ENCODE measurements at regions not wholly inside any gene's neighbourhood (a gene's known extent, or its start where the extent isn't known, plus 50 kb on each side); places are given as distances from the start of the nearest gene placed in this dataset.
"Not testable (repeated sequence)": the region's sequence is repeated elsewhere in the genome, so short reads cannot be mapped to it uniquely, and the experiment has no call there.

DNA sequence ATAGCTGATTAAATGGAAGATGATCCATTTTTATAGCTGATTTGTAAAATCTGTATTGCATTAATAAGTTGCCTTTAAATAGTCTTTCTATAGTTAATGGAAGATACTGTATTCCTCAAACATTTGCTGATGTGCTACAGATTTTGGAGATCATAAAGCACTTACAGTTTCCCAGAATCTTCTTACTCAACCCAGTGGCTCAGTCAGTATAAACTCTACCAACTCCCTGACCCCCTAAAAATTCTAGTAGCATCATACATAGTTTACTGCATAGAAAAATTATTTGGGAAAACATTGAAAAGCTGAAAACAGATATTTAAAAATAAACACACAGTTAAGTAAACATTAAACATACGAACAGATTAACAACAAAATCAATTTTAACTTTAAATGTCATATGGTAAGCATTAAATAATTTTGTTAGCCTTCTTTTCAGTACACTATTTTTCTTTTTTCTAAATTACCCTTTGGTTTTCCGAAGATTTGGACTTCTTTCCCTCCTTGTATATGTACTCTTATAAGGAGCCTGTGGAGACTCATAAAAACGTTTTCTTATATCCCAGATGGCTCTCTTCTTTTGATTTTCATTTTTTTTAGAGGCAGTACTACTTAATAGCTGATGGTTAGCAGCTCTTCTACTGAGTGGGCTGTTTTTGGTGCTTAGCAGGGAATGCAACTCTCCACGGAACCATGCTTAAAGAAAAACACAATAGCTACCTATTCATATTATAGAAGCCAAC is 62.7 kb upstream of the BMP5 start:
- peaks cover 3% of the 10 kb centered on the region for H3K27me3 Mint-ChIP-seq (ENCODE audit: unreplicated experiment)
- H3K4me1 Mint-ChIP-seq (ENCODE audit: low read depth, unreplicated experiment) = no peaks in the 10 kb centered on the region
- no peak overlapping the region for H3K4me3 Mint-ChIP-seq (ENCODE audit: unreplicated experiment)
- no peaks in the 10 kb centered on the region for H3K36me3 Mint-ChIP-seq (ENCODE audit: unreplicated experiment)
- TF ChIP-seq, protein P1, sequence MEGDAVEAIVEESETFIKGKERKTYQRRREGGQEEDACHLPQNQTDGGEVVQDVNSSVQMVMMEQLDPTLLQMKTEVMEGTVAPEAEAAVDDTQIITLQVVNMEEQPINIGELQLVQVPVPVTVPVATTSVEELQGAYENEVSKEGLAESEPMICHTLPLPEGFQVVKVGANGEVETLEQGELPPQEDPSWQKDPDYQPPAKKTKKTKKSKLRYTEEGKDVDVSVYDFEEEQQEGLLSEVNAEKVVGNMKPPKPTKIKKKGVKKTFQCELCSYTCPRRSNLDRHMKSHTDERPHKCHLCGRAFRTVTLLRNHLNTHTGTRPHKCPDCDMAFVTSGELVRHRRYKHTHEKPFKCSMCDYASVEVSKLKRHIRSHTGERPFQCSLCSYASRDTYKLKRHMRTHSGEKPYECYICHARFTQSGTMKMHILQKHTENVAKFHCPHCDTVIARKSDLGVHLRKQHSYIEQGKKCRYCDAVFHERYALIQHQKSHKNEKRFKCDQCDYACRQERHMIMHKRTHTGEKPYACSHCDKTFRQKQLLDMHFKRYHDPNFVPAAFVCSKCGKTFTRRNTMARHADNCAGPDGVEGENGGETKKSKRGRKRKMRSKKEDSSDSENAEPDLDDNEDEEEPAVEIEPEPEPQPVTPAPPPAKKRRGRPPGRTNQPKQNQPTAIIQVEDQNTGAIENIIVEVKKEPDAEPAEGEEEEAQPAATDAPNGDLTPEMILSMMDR (IDR thresholded peaks at IDR 0.05; ENCODE audit: partially characterized antibody, unreplicated experiment) = no peak
- DNase-seq = no peak
- H3K27ac Mint-ChIP-seq (ENCODE audit: unreplicated experiment) = no peak overlapping the region
- H3K9me3 Mint-ChIP-seq (ENCODE audit: unreplicated experiment) = no peaks in the 10 kb centered on the region

DNA sequence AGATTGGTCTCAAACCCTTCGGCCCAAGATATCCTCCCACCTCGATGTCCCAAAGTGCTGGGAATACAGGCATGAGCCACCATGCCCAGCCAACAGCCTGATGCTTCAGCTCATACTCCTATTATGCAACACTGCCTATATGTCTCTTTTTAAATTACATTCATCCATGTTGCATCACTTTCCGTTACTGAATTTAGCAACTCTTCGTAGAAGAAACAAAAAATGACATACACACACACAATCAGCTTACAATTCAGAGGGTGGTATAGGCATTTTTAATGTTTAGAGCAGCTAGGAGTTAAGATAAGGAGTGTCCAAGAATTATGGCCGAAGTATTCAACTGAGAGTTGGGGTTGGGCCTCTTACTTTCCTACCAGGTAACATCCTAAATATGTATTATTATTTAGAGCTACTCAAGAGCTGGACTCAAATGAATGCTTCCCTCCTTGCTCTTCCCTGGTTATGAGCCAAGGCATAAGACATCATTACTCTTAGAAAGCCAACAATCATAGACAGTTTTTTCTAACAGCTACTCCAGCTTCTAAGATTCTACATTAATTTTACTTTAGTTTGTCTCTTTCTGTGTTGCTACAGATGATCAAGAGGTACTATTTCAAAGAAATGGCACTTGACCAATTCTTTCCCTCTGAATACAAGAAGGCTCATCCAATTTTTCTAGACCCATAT is 62.0 kb upstream of the BMP5 start:
- Mint-ChIP-seq H3K4me3 (ENCODE audit: unreplicated experiment) (no peak overlapping the region), H3K27me3 (ENCODE audit: unreplicated experiment) (peaks cover 2% of the 10 kb centered on the region), H3K36me3 (ENCODE audit: unreplicated experiment) (no peaks in the 10 kb centered on the region), H3K27ac (ENCODE audit: unreplicated experiment) (no peak overlapping the region), H3K4me1 (ENCODE audit: low read depth, unreplicated experiment) (no peaks in the 10 kb centered on the region), H3K9me3 (ENCODE audit: unreplicated experiment) (no peaks in the 10 kb centered on the region)
- no peak for DNase-seq
- TF ChIP-seq, protein P1 (IDR thresholded peaks at IDR 0.05; ENCODE audit: partially characterized antibody, unreplicated experiment) = no peak

DNA sequence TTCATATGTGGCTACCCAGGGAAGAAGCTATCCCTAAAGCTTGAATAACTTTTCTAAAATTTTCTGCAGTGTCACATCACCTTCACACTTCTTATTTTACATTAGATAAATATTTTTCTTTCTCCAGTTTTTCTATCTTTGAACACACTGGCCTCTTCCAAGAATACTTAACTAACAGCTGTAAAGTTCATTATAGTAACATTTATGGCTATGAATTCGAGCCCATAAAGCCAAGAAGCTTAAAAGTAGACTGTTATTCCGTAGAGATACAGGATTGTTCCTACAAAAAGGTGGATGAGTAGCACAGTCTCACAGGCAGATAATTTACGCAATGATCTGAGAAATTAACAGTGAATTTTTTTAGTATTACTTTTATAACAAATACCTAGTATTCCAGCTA is 55.7 kb upstream of the BMP5 start:
- peaks cover 3% of the 10 kb centered on the region for H3K27me3 Mint-ChIP-seq (ENCODE audit: unreplicated experiment)
- no peak overlapping the region for H3K27ac Mint-ChIP-seq (ENCODE audit: unreplicated experiment)
- TF ChIP-seq, protein P1 (IDR thresholded peaks at IDR 0.05; ENCODE audit: partially characterized antibody, unreplicated experiment) = no peak
- no peak overlapping the region for H3K4me3 Mint-ChIP-seq (ENCODE audit: unreplicated experiment)
- DNase-seq = no peak
- no peaks in the 10 kb centered on the region for H3K36me3 Mint-ChIP-seq (ENCODE audit: unreplicated experiment)
- no peaks in the 10 kb centered on the region for H3K4me1 Mint-ChIP-seq (ENCODE audit: low read depth, unreplicated experiment)
- no peaks in the 10 kb centered on the region for H3K9me3 Mint-ChIP-seq (ENCODE audit: unreplicated experiment)

DNA sequence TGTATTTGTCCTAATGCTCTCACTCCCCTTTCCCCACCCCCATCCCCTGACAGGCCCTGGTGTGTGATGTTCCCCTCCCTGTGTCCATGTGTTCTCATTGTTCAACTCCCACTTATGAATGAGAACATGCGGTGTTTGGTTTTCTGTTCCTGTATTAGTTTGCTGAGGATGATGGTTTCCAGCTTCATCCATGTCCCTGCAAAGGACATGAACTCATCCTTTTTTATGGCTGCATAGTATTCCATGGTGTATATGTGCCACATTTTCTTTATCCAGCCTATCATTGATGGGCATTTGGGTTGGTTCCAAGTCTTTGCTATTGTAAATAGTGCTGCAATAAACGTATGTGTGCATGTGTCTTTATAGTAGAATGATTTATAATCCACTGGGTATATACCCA is 52.3 kb upstream of the BMP5 start:
- not testable (repeated sequence) for H3K4me1 Mint-ChIP-seq (ENCODE audit: low read depth, unreplicated experiment); H3K36me3 Mint-ChIP-seq (ENCODE audit: unreplicated experiment); H3K27ac Mint-ChIP-seq (ENCODE audit: unreplicated experiment); H3K27me3 Mint-ChIP-seq (ENCODE audit: unreplicated experiment); H3K4me3 Mint-ChIP-seq (ENCODE audit: unreplicated experiment); H3K9me3 Mint-ChIP-seq (ENCODE audit: unreplicated experiment); DNase-seq

DNA sequence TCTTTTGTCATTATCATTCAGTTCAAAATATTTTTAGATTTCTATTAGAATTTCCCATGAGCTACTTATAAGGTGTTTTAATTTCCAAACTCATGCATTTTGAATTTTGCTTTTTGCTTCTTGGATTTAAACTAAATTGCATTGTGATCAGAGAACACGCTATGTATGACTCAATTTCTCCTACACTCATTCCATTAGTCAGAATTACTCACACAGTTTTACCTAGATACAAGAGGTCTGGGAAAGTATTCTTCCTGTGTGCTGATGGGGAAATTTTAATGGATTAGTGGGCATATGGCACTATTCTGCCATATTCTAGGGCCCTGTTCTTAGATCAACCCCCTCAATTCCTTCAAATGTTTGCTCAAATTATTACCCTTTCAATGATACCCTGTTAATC is 49.9 kb upstream of the BMP5 start:
- H3K9me3 Mint-ChIP-seq (ENCODE audit: unreplicated experiment) = no peaks in the 10 kb centered on the region
- no peaks in the 10 kb centered on the region for H3K36me3 Mint-ChIP-seq (ENCODE audit: unreplicated experiment)
- no peak overlapping the region for H3K27ac Mint-ChIP-seq (ENCODE audit: unreplicated experiment)
- H3K4me3 Mint-ChIP-seq (ENCODE audit: unreplicated experiment) = no peak overlapping the region
- H3K27me3 Mint-ChIP-seq (ENCODE audit: unreplicated experiment) = peaks cover 1% of the 10 kb centered on the region
- no peak for DNase-seq
- H3K4me1 Mint-ChIP-seq (ENCODE audit: low read depth, unreplicated experiment) = no peaks in the 10 kb centered on the region
- TF ChIP-seq, protein P1 (IDR thresholded peaks at IDR 0.05; ENCODE audit: partially characterized antibody, unreplicated experiment) = no peak

All from glutamatergic neuron (in vitro differentiated cells).